GM18507 (cell line): ENCODE measurements at regions not wholly inside any gene's neighbourhood (a gene's known extent, or its start where the extent isn't known, plus 50 kb on each side); places are given as distances from the start of the nearest gene placed in this dataset.
"Not testable (repeated sequence)": the region's sequence is repeated elsewhere in the genome, so short reads cannot be mapped to it uniquely, and the experiment has no call there.

ENCODE experiments used
- DNase-seq: peaks from one replicate; pipeline ENCODE4 v3.0.0; 2011; ENCODE audit warnings: low read depth; ENCODE audit not compliant: insufficient read length; ENCODE audit errors: extremely low spot score
- FAIRE-seq: peaks from 2 replicates; lab custom pipeline; 2011; peaks lifted over from hg19 to GRCh38; lab: Jason Lieb, UNC

DNA sequence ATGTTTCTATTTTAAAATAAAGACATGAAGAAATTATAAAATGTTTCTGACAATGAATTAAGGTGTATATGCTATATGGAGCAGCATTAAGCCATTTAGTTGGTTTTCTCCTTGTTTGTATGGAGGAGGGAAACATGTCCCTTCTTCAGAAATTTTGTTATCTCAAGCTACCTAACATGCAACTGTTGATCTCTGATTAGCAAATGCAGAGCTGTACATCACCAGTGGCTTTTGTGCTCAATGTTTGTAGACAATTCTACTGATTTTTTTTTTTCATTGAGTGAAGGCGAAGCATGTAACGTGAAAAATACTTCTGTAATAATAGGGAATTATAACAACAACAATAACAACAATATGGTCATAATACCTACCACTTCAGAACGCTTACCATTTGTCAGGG, 463.7 kb downstream of the PLPP3 start:
- no peak for FAIRE-seq
- no peak for DNase-seq

GRCh38 chr1:56113679-56114078, 465.7 kb downstream of the PLPP3 start:
- FAIRE-seq: no peak

GRCh38 chr1:56107275-56107638, 472.1 kb downstream of the PLPP3 start:
- DNase-seq (no peak), FAIRE-seq (no peak)

More at GRCh38 chr1:56113679-56114078, 465.7 kb downstream of the PLPP3 start:
- no peak for DNase-seq

- no peak for FAIRE-seq
- DNase-seq: no peak
Measured at GRCh38 chr1:56106531-56107274, 472.7 kb downstream of the PLPP3 start.

DNA sequence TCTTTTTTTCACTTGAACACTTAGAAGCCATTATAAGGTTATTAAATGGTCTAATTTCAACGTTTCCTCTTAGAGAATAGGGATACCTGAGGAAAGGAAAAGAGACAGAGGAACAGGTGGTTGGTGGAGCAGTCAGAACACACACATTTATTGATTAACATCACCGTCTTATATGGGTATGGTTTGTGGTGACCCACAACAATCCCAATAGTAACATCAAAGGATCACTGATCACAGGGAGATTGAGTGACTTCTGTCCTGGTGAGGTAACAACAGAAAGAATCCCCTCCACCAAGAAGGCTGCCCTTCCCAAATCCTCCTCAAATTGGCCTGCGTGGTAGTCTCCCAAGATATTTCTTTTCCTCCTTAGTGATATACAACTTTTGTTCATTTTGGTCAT, 474.0 kb downstream of the PLPP3 start:
- FAIRE-seq (no peak), DNase-seq (no peak)

DNA sequence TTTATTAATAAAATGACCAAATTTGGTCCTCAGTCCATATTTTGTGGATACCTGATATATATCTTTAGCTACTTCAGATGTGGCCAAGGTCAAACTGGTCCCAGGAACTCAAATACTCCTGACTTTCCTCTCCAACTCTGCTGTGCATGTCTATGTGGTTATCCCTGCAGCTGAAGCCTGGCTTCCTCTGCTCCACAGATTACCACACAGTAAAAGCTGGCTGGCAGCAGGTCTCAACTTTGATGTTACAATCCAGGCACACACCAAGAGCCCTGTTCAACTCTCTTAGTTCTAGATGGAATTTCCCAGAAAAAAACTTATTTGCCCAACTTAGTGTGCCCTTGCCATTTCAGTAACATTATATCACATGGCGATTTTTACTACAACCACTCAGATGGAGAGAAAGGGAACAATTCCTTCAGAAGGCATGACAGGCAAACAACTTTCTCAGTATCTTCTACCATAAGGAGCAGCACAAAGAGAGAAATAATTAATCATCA, 479.5 kb downstream of the PLPP3 start:
- DNase-seq: no peak
- no peak for FAIRE-seq

- no peak for DNase-seq
- no peak for FAIRE-seq
Measured at GRCh38 chr1:56098946-56099345, 480.4 kb downstream of the PLPP3 start.

- no peak for DNase-seq
- no peak for FAIRE-seq
Measured at GRCh38 chr1:56097713-56098112, 481.6 kb downstream of the PLPP3 start.

DNA sequence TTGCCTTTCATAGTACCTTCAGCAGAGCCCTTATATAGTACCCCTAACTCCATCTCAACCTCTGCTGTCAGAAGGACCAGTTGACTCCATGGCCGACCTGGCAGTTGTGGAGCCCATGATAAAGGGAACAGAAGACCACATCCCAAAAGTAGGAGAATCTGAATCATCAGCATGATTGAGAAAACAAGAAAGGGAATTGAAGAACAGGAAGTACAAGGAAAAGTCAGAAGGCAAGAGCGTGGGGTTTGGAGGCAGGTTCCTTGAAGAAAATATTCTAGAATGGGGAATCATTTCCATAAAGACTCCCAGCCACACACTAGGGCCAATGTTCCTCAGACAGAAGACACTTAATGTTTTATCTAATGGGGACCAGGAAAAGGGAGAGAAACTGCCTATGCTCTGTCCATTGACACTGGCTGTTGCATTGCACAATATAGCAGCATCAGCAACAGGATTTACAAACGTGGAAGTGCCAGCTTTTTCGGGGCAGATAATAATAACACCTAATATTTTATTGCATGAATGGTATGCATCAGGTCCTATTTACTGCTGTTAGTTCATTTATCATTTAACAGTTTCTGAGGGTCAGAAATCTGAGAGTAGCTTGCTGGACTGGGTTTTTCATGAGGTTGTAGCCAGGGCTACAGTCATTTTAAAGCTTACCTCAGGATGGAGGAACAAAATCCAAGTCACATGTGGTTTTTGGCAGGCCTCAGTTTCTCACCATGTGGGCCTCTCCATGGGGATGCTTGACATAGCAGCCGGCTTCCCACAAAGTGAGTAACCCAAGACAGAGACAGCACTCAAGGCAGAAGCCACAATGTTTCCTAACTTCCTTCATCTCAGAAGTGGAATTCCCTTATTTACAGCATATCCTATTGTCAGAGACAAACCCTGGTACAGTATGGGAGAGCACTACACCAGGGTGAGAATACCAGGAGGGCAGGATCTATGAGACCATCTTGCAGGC, 483.4 kb downstream of the PLPP3 start:
- no peak for FAIRE-seq
- DNase-seq: no peak

- FAIRE-seq: no peak
- no peak for DNase-seq
Measured at GRCh38 chr1:56094168-56094567, 485.2 kb downstream of the PLPP3 start.

DNA sequence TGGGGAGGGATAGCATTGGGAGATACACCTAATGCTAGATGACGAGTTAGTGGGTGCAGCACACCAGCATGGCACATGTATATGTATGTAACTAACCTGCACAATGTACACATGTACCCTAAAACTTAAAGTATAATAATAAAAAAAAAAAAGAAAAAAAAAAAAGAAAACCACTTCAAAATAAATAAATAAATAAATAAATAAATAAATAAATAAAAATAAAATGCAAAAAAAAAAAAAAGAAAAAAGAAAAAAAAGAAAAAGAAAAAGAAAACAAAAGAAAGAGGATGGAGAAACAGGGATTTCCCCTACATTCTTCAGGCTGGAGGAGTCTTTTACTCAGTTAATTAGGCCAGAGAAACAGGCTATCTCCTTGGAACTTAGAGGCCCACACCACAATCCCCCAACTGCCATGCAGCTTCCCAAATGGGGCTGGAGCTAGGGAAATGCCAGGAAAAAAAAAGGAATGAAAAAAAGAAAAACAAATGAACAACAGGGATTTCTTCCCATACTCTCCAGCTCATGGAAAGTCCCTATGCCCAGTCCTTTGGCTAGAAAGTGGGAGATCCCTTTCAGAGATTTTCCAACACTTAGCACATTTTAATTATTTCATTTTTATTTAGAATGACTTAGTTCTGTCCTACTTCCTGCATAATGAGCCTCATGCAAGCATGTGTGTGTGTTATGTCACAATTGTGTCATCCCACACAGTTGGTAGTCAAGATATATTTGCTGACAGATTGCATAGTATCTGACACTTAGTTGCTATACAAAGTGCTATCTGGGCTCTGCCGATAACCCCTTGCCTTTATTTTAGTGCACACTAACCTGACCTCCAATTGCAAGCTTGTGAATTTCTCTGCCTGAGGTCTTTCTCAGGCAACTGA, 486.4 kb downstream of the PLPP3 start:
- no peak for DNase-seq
- FAIRE-seq: no peak

DNA sequence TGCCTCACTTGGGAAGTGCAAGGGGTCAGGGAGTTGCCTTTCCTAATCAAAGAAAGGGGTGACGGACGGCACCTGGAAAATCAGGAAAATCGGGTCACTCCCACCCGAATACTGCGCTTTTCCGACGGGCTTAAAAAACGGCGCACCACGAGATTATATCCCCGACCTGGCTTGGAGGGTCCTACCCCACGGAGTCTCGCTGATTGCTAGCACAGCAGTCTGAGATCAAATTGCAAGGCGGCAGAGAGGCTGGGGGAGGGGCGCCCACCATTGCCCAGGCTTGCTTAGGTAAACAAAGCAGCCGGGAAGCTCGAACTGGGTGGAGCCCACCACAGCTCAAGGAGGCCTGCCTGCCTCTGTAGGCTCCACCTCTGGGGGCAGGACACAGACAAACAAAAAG, 489.5 kb downstream of the PLPP3 start:
- not testable (repeated sequence) for DNase-seq, FAIRE-seq

DNA sequence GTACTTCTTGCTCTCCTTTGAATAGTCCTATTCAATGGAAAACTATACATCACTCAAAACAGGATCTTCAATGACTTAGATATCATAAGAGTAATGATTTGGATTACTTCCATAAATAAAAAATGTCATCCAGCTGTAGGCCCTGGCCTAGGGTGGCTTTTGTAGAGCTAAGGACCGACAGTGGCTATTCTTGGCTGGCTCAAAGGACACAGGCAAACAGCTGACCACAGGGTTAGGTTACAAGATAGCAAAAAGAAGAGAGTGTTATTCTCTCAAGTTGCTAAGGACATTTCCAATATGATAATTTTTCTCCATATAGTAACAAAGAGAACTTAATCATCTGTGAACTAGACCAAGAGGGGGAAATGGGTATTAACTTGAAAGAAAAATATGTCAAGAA, 495.1 kb downstream of the PLPP3 start:
- FAIRE-seq (no peak), DNase-seq (no peak)

DNA sequence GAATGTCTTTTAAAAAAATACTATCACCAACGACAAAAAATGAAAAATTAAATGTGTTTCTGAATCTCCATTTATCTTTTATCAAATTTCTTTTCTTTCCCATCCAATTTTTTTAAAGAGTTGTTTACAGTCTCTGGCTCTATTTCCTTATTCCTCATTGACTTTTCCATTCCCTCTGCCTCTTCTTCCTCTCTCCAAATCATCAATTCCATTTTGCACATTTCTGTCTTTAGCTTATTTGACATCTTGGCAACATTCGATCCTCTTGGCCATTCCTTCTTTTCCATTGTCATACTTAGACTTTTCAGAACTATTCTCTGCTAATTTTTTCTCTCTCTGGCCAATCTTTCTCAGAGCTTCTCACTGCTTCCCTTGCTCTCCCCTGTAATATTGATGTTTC, 497.6 kb downstream of the PLPP3 start:
- FAIRE-seq: no peak
- DNase-seq: no peak

DNA sequence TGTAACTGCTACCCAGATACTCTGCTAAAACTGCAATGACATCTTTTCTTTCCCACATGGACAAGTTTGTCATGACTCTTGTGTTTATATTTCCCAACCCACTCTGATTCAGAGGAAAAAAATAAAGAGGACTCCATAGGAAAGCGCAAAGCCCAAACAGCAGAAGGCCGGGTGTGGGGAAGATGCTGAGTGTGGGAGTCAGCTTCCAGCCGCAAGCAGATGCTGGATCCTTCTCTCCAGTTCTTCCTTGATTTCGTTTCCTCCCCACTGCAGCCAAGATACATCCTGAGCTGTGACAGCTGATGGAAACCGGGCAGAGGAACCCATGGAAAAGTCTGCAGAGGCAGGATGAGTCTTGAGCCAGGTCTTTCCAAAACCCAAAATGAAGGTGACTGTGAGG, 498.2 kb downstream of the PLPP3 start:
- FAIRE-seq (no peak), DNase-seq (no peak)

DNA sequence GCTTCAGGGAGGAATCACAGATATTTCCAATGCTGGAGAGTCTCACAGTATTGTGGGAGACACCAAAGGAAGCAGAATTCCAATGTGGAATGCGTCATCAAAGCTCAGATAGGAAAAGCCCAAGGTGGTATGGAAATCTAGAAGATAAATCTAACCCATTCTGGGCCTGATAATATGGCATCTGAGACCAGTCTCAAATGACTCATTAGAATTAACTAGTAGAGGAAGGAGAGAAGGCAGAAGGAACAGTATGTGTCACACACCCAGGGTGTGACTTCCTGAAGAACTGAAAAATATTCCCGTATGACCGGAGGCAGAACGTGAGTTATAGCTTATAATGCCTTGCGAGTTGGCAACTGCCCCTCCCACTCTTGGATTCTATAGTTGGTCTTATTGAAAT, 499.2 kb downstream of the PLPP3 start:
- DNase-seq (no peak), FAIRE-seq (no peak)

- FAIRE-seq: no peak
Measured at GRCh38 chr1:56079391-56079790, 500.0 kb downstream of the PLPP3 start.

GRCh38 chr1:56077206-56077605, 502.2 kb downstream of the PLPP3 start:
- DNase-seq (no peak), FAIRE-seq (no peak)

More at GRCh38 chr1:56079391-56079790, 500.0 kb downstream of the PLPP3 start:
- DNase-seq: no peak

GRCh38 chr1:56074007-56074651, 505.2 kb downstream of the PLPP3 start:
- FAIRE-seq (no peak), DNase-seq (no peak)
